Suppressor macrophage (primary cell): ENCODE measurements at regions not wholly inside any gene's neighbourhood (a gene's known extent, or its start where the extent isn't known, plus 50 kb on each side); places are given as distances from the start of the nearest gene placed in this dataset.

Source experiments
- DNase-seq, 4 experiments: peaks; one replicate each; pipeline ENCODE4 v3.0.0-alpha.2; 2020 to 2022

DNA sequence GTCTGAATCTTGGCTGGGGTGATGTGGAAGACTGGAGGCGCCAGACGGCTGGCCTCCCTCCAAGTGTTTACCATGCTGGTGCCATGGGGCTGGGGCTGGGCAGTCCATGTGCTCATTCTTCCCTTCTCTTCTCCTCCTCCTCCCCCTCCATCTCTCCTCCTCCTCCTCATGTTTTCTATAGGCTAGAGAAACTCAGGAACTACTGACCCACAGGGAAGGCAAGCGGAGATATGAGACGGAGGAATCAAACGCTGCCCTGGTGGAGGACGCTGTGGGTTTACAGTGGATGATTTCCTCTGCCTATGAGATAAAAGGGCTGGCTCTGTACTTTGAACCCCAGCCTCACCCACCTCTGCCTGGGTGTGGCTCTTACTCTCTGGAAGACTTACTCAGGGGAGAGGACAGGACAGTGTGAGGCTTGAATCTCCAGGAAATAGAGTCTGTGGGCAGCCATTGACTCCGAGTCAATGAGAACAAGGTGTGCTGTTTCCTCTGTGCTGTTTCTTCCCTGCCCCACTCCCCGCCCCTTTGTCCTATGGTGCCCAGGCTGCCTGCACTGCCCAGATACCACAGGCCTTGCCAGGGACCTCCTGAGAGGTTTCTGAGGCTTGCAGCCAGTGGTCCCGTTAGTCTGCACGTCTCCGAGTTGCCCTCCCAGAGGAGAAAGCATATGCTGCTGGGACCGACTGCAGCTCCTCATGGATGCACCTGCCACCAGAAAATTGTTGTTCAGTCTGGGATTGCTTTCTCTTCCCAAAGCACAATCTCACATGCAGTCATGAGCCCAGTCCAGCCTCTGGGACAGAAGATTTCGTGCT lies 132.6 kb upstream of the ARHGAP5 start:
- DNase-seq: no peak

DNA sequence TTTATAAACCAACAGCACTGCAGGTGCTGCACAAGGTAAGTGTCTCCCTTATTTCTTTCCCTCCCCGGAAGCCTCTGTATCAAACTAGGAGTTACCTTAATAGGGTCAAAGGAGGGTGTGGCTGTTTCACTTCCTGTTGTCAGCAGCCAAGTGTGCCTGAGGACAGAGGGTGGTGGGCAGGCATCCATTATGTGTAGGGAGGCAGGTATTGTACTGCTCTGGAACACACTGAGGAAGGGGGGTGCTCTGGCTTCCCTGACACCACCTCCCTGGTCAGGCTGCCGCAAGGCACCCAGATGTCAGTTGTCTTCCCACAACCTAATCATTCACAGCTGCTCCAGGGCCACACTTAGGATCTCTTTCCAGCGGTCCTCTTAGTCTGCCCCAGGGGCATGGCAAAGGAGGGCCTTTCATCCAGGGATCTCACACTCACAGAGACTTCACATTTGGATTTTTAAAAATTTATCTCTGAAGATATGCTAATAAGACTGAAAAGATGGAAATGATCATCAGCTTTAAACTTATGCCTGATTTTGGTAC lies 132.0 kb upstream of the ARHGAP5 start:
- DNase-seq: no peak

DNA sequence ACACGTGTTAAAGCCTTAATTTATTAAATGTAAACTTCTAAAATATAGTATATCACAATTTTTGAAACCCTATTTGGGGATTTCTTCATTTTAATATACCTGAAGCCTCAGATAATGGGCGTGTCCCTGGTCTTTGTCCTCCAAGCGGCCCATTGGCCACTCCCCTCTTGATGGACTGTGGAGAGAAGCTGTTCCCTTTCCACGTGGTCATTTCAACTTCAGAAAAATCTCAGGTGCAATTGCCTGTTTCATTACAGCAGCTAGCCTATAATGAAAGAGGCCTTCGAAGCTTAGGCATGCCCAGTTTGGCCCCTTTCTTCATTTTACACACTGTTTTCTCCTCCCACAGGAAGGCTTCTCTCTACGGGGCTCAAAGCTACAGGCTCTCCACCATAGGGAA lies 131.4 kb upstream of the ARHGAP5 start:
- no peak for DNase-seq

DNA sequence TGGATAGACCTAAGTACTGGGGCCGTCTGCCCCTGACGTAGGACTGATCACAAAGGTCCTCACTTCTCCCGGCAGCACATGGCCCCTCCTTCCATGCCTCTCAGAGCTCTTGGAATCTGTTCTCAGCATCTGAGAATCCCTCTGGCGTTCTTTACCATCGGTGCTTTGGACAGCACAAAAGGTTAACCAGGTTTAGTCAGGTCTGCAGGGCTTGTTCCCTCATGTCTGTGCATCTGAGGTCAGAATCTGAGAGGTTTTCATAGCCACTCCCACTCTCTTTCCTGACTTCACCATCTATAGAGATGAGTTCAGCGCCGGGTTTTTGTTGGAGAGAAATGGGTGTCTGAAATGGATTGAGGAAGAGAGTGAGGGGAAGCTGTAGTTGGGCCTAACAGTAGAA lies 130.0 kb upstream of the ARHGAP5 start:
- peak in 3 of 4 experiments; percentile 10 to 46 (median 19) for DNase-seq

DNA sequence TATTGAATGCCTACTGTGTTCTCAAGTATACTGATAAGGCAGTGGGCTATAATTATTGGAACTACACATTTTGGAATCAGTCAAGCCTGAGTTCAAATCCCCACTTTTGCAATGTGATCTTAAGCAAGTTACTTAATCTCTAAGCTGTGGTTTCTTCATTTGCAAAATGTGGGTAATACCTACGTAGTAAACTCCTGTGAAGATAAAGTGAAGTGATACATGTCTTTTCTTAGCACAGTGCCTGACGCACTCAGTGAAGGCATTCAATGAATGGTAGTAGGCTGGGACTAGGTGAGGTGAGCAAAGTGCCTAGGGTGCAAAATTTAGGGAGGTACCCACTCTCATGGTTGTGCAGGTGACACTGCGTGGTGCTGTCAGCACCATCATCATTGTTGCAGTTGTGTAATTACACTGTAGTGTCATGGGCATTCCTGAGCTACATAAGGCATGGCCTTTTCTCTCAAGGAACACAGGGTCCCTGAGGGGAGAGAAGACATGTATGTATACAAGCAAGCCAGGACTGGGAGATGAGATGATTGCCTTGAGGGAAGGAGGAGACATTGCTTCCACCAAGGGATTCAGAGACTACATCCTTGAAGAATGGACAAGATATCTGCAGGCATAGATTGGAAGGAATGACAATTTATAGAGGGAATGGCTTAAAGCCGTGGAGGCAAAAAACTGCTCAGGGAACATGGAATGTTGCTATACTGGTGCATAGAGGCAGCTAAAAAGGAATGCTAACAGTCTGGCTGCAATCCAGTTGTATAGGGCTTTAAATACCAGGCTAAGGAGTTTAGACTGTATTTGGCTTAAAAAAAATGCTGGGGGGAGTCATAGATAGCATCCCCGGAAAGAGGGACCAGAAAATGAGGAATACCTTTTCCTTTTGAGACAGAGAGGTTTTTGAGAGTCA lies 129.2 kb upstream of the ARHGAP5 start:
- DNase-seq: no peak

DNA sequence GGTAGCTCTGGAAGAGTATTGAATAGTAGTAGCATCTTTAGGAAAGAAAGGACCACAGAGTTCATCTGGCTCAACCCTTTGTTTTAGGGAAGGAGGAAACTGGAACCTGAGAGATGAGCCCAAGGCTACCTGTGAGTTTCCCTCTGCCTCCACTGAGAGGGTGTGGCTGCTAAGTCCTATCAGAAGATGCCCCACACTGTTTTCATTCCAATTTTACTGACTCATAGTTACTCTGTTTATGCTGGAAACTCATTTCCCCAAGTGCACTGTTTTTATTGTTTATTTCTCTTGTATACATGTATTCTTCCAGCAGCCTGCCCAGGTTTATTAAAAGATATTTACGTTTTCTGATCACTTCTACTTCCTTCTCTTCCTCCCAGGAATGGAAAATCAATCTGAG lies 127.4 kb upstream of the ARHGAP5 start:
- DNase-seq: no peak

DNA sequence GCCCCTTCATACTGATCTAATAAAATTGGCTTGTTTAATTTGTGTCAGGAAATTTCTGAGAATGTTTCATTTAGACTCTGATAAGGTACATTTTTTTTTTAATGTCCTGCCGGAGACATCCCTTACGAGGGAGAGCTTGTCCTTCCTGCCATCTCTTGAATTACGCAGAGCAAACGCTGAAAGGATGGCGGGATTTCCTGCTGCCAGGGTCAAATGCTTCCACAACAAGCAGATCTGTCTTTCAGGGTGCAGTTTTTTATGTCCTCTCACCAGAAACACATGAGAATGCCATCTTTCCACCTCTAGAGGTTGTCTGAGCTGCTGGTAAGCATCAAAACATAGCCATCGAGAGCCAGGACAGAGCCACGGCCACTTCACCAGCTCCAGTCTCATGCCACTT lies 126.8 kb upstream of the ARHGAP5 start:
- no peak for DNase-seq

DNA sequence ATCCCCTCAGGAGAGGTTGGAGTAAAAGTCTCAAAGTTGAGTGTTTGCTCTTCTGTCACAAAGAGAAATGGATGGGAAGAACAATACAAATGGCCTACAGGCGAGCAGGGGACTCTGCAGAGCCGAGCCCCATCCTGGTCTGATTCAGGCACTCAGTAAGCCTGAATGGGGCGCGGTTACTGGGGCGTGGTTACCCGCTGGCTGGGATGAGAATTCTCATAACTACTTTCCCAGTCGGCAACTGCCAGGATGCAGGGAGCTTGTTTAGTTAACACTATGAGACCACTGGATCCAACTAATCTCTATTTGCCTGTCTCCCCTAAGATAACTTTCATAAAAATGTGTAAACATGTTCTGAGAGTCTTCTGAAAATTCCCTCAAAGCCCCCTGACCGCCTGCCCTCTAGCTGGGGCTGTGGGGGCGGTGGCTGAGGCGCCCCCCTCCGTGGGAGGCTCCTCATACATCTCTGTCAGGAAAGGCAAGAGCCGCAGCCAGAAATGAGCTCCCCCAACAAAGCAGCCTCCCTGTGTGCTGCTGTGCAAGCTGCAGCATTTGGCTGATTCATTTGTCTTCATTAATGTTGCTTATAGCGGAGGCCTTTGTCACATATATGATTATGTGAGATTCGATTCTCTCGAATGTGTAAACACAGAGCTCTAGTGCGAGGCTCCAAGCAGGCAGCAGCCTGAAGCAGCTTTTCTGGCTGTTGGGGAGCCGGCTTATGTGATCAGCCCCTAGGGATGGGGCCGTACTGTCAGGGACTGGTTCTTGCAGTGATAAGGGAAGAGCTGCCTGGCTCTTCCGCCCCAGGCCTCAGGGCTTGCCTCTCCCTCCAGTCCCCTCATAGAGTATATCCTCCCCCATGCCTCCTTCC lies 126.1 kb upstream of the ARHGAP5 start:
- DNase-seq: no peak

DNA sequence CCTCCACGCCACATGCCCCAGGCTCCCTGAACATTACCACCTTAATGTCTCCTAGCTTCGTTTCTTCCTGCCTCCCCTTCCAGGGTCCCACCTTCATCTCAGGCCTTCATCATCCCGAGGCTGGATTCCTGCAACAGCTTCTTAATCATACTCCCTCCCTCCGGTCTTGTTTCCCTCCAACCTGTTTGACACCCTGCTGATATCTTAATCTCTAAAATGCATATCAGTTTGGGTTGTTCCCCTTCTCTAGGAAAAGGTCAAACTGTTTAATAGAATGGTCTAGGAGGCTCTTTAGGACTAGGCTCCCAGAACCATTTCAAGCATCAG lies 125.5 kb upstream of the ARHGAP5 start:
- DNase-seq: no peak

DNA sequence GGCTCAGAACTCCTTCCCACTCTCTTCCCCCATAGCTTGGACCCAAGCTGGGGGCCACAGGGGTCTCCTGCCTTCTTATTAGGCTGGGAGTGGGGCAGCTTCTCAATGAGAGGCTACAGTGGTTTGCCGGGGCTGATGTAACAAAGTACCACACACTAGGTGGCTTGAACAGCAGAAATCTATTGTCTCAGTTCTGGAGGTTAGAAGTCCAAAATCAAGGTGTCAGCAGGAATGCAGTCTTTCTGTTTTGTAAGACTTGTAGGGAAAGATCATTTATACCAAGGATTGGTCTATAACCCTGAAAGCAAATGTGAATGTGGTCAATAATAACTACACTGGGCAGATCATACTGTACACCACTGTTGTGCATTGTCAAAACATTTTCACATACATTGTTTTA lies 124.5 kb upstream of the ARHGAP5 start:
- DNase-seq: no peak

DNA sequence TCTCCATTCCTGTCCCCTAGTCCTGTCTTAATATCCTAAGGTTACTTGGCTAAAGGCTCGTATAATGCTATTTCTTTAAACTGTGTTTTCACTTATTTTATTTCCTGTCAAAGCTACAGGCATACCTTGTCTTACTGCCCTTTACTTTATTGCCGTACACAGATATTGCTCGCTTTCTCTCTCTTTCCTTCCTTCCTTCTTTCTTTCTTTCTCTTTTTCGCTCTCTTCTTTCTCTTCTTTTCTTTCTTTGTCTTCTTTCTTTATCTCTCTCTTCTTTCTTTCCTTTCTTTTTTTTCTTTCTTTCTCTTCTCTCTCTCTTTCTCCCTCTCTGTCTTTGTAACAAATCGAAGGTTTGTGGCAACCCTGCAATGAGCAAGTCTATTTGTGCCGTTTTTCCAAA lies 123.9 kb upstream of the ARHGAP5 start:
- no peak for DNase-seq

DNA sequence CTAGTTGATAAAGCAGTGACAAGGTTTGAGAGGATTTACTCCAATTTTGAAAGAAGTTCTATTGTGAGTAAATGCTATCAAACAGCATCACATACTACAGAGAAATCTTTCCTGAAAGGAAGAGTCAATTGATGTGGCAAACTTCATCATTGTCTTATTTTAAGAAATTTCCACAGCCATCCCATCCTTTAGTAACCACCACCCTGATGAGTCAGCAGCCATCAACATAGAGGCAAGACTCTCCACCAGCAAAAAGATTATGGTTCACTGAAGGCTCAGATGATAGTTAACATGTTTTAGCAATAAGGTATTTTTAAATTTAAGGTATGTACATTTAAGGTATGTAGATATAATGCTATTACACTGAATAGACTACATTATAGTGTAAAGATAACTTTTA lies 122.1 kb upstream of the ARHGAP5 start:
- DNase-seq: peak in 1 of 4 experiments; percentile 19

DNA sequence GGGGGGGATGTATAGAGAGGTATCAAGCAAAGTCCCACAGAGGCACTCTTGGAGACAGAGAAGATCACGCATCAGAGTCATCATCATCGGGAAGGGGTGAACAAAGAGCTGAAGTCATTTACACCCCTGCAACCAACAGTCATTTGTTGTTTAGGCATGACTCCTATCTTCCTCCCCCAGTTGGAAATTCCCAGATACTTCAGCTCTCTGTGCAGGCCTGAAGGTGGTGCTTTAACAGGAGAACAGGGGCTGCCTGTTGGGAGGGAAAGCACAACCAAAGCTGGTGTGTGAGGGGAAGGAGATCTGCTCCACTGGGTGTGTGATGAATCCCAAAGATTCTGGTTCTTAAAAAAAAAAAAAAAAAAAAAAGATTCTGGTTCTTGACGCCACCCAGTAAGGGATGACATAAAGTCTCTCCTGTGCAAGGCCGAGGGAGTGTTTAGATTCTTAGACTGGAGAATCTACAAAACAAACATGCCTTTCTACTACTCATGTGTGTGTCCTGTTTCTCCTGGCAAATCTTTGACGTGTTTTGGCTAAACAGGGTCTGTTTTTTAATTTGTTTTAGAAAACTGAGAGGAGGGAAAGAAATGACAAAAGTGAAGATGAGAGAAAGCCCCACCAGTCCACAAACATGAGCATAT lies 121.0 kb upstream of the ARHGAP5 start:
- peak in 2 of 4 experiments; percentile 16 to 51 for DNase-seq

DNA sequence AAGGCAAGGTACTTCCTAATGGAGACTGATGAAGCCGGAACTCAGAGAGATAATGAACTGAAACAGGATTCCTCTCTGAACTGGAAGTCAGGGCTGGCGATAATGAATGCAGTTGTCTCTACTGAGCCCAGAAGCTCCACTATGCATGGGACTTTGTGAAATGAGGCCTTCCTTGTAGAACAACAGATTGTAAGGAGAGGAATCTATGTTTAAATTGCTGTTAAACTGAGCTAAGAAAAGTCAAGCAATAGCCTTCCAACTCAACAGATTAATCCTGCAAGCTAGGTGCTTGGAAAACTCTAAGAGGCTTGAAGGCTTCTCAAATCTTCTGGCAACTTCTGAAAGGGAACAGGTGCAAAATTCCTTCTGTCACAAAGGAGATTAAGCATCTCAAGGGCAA lies 119.5 kb upstream of the ARHGAP5 start:
- DNase-seq: no peak

DNA sequence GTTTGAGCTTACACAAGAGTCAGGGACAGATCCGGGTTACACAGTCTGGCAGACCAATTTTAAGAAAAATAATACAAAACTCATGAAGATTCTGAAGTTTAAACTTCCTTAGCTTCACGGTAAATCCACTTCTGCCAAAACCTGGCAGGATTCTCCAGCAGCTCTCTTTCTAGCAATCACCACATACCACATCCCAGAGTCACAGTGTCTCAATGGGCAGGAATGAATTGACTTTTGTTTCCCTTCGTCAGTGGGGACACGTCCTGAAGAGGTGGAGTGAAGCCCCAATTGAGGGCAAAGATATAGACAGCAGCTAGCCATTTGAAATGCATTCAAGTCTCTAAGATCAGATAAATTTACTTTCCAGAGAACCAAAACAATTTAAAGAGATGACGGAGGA lies 117.1 kb upstream of the ARHGAP5 start:
- DNase-seq: no peak

DNA sequence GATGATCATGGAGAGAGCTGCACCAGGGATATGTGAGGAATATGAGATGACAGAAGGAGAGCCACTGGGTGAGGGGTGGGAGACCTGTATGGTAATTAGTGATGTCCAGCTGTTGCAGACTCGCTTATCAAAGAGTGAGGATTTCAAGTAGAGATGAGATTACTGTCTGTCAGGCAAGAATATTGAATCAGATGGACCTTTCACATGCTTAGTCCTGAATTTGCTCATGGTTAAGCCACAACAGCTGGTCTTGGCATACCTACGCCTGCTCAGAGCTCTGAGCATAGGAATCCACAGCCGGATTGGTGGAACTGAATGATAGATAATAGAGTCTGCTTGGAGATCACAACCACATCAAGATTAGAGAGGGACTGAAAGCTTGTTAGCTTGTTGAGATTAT lies 115.2 kb upstream of the ARHGAP5 start:
- no peak for DNase-seq

DNA sequence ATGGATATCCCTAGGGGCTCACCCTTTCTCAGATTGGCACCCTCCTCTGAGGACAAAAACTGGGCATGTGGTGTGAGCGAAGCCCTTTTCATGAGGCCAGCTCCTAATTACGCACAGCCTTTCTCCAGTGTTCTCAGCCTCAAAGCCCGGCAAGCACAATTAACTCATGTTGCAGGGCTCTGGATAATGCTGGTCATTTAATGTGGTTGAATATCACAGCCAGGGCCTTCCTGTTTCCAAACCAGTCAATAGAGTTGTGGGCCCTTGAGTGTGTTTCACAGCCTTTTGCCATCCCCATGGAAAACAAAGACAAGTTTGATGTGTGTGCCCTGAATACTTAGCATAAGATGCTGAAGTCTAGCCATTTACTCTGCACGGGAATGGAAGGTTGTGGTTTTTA lies 114.2 kb upstream of the ARHGAP5 start:
- no peak for DNase-seq

DNA sequence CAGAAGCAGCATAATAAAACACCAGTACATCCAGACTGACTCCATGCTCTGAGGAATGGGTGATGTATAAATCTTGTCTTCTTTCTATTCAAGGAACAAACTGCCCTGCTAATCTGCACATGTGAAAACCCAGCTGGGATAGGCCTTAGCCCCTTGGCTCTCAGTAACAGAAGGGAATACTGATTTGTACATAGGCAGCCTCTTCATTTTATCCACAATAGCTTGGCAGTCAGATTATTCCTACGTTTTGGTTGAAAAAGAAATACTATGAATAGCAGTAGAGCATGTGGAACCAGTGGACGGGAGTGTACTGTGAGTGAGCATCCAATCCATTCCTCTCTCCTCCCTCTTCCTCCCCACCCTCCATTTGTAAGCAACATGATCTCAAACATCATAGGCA lies 113.5 kb upstream of the ARHGAP5 start:
- no peak for DNase-seq

DNA sequence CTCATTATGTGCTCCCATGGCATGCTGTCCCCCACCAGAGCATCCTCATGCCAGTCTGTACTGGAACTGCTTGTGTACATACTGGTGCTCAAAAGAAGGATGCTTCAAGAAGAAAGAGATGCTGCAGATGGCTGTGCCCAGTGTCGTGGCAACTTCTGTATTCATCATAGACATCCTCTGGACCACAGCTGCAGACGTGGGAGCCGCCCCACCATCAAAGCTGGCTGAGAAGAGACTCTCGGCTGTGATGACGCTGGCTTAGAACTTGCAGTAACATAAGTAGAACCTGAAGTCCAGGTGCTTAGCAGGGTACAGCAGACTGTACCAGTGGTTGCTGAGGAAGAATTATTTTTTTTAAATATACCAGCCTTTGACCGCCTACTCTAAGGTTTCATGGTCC lies 112.6 kb upstream of the ARHGAP5 start:
- DNase-seq: no peak

DNA sequence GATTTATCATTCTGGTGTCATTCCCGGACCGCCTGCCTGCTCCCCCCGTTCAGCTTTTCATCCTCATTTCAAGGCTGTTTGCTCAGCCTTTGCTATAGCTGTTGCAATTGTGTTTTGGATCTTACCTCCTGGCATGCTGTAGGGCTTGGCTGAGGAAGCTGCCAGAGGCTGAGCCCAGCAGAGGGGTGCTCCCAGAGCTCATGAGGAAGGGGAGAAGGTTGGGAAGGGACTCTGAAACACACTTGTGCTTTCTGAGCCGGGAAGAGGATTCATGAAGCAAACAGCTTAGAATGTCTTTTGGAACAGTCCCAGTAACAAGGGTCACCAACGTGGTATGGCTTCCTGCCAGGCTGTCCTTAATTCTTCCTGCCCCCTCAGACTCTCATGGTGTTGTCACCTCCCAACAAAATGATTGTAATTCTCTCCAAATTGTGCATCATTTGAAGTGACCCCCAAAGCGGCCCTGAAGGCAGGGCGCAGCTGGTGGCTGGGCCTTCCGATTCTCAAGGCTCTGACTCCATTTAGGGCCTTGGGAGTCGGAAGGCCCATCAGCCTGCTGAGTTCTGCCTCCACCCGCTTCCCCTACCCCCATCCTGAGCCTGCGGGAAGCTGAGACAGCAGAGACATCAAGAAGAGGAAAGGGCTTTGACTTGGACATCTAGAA lies 111.9 kb upstream of the ARHGAP5 start:
- no peak for DNase-seq

DNA sequence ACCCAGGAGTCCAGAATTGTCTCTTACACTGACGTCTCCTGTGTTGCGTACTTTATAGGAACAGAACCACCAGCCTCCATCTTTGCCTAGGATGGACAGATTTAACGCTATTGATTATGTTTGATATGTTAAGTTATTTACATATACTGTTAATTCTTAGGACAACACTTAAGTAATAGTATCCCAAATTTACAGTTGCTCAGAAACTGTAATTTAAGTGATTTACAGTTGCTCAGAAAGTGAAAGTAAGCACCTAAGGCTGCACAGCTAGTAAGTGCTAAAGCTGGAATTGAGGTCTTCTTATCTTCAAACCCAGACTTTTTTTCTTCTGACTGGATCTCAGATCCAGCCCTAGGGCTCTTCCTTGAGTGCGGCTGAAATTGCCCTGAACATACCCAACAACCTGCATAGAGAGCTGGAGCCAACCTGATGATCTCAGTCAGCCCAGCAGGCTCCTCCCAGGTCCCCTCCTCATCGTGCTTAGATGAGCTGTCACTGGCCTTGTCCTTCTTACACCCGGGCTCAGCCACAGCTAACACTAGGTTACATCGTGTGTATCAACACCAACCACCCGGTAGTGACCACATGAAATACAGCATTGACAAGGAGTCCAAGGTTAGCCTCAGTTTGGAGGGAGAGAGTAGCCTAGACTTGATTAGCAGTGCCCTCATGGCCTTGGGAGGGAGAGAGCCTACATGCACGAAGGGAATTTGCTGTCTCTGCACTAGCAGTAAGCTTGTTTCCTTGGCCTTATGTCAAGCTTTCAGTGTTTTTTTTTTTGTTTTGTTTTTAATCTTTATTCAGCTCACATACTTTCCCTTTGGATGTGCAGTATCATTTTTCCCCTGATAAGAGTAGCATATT lies 111.1 kb upstream of the ARHGAP5 start:
- DNase-seq: no peak
